Neural cell (in vitro differentiated cells): ENCODE measurements at regions not wholly inside any gene's neighbourhood (a gene's known extent, or its start where the extent isn't known, plus 50 kb on each side); places are given as distances from the start of the nearest gene placed in this dataset.

Experiments used
- H2AFZ ChIP-seq: fragments of 200-600, 300-800 bp; sonication (generic), shearing (Covaris generic); 2 replicates; pipeline ENCODE4 v1.6.0; 2014; ENCODE audit warnings: low read depth, mild to moderate bottlenecking, antibody characterized with exemption, low read length, moderate library complexity
- H3F3A ChIP-seq: fragments of 200-600 bp; shearing (Covaris generic); 2 replicates; pipeline ENCODE4 v1.6.1; 2016; ENCODE audit warnings: mild to moderate bottlenecking, moderate library complexity, mixed read lengths, antibody characterized with exemption, low read length; ENCODE audit not compliant: insufficient read depth, poor library complexity, severe bottlenecking
- H3K27ac ChIP-seq: fragments of 200-600, 300-800 bp; sonication (generic), shearing (Covaris generic); 2 replicates; pipeline ENCODE4 v1.5.1; 2014; ENCODE audit warnings: mild to moderate bottlenecking, low read length, moderate library complexity
- H3K27me3 ChIP-seq: fragments of 300-800, 200-600 bp; sonication (generic), shearing (Covaris generic); 2 replicates; pipeline ENCODE4 v1.6.0; 2014; ENCODE audit warnings: mild to moderate bottlenecking, low read depth, low read length, moderate library complexity; ENCODE audit not compliant: insufficient read depth
- H3K36me3 ChIP-seq: fragments of 300-800, 200-600 bp; sonication (generic), shearing (Covaris generic); 2 replicates; pipeline ENCODE4 v1.5.1; 2014; ENCODE audit warnings: mild to moderate bottlenecking, antibody characterized with exemption, low read length, moderate library complexity; ENCODE audit not compliant: insufficient read depth
- H3K4me2 ChIP-seq: fragments of 300-800, 200-600 bp; sonication (generic), shearing (Covaris generic); 2 replicates; pipeline ENCODE4 v1.6.0; 2014; ENCODE audit warnings: mild to moderate bottlenecking, low read length
- H3K4me3 ChIP-seq: fragments of 300-800, 200-600 bp; sonication (generic), shearing (Covaris generic); 2 replicates; pipeline ENCODE4 v1.5.1; 2014; ENCODE audit warnings: mild to moderate bottlenecking, low read length, moderate library complexity
- H3K79me2 ChIP-seq: fragments of 200-600 bp; shearing (Covaris generic); replicated peaks from 2 replicates; pipeline ENCODE4 v1.6.0; 2014; ENCODE audit warnings: mild to moderate bottlenecking, low read length, moderate library complexity; ENCODE audit not compliant: insufficient read depth
- H3K9ac ChIP-seq: fragments of 300-800, 200-600 bp; sonication (generic), shearing (Covaris generic); 2 replicates; pipeline ENCODE4 v1.6.1; 2016; ENCODE audit warnings: mild to moderate bottlenecking, low read length, mixed read lengths
- H3K9me2 ChIP-seq: fragments of 200-600 bp; shearing (Covaris generic); 2 replicates; pipeline ENCODE4 v1.6.1; 2016; ENCODE audit warnings: mild to moderate bottlenecking, low read length, mixed read lengths; ENCODE audit not compliant: insufficient read depth
- H3K9me3 ChIP-seq: fragments of 200-600, 300-800 bp; sonication (generic), shearing (Covaris generic); 2 replicates; pipeline ENCODE4 v1.6.1; 2016; ENCODE audit warnings: mild to moderate bottlenecking, mixed run types, low read length, moderate library complexity, mixed read lengths
- H4K20me1 ChIP-seq: fragments of 200-600 bp; shearing (Covaris generic); 2 replicates; pipeline ENCODE4 v1.6.1; 2016; ENCODE audit warnings: mild to moderate bottlenecking, mixed run types; ENCODE audit not compliant: insufficient read depth
- CTCF ChIP-seq: fragments of 450-650 bp; IDR thresholded peaks from 2 replicates; pipeline ENCODE4 v1.5.1; 2014; ENCODE audit warnings: antibody characterized with exemption, mild to moderate bottlenecking, moderate library complexity; ENCODE audit not compliant: poor library complexity, severe bottlenecking
- EP300 ChIP-seq: fragments of 450-650 bp; conservative IDR thresholded peaks from 2 replicates; pipeline ENCODE4 v1.6.1; 2014; ENCODE audit warnings: antibody characterized with exemption, mild to moderate bottlenecking, moderate library complexity; ENCODE audit not compliant: poor library complexity, severe bottlenecking
- EZH2 ChIP-seq: fragments of 200-600, 300-800 bp; shearing (Covaris generic), sonication (generic); IDR thresholded peaks from 2 replicates; pipeline ENCODE4 v1.6.1; 2014; ENCODE audit warnings: antibody characterized with exemption, low read length, borderline replicate concordance, mild to moderate bottlenecking; ENCODE audit not compliant: insufficient read depth, poor library complexity, severe bottlenecking
- MXI1 ChIP-seq: fragments of 450-650 bp; conservative IDR thresholded peaks from 2 replicates; pipeline ENCODE4 v1.6.1; 2014; ENCODE audit warnings: antibody characterized with exemption, mild to moderate bottlenecking; ENCODE audit not compliant: poor library complexity, severe bottlenecking
- POLR2AphosphoS5 ChIP-seq: IDR thresholded peaks from 2 replicates; pipeline ENCODE4 v1.6.1; 2012
- RAD21 ChIP-seq: fragments of 450-650 bp; conservative IDR thresholded peaks from 2 replicates; pipeline ENCODE4 v1.6.1; 2014; ENCODE audit warnings: antibody characterized with exemption, mild to moderate bottlenecking, moderate library complexity
- REST ChIP-seq: IDR thresholded peaks from 2 replicates; pipeline ENCODE4 v1.6.1; 2012; ENCODE audit warnings: borderline replicate concordance
- SMC3 ChIP-seq: fragments of 450-650 bp; conservative IDR thresholded peaks from 2 replicates; pipeline ENCODE4 v1.6.1; 2014; ENCODE audit warnings: antibody characterized with exemption, mild to moderate bottlenecking, moderate library complexity; ENCODE audit not compliant: poor library complexity
- TAF1 ChIP-seq: IDR thresholded peaks from 2 replicates; pipeline ENCODE4 v1.6.1; 2012; ENCODE audit warnings: low read depth

GRCh38 chr5:112472614-112473013 lies 53.5 kb upstream of the EPB41L4A start:
- Histone ChIP-seq H3F3A (no peaks in the 10 kb centered on the region), H3K27ac (no peak overlapping the region), H3K4me3 (no peak overlapping the region), H3K36me3 (no peaks in the 10 kb centered on the region), H2AFZ (no peak overlapping the region), H3K9me2 (no peaks in the 10 kb centered on the region), H3K9me3 (no peaks in the 10 kb centered on the region), H3K9ac (no peak overlapping the region), H4K20me1 (no peaks in the 10 kb centered on the region), H3K79me2 (no peaks in the 10 kb centered on the region), H3K27me3 (no peaks in the 10 kb centered on the region), H3K4me2 (no peak overlapping the region)
- no peak for TF ChIP-seq SMC3
- no peak for TF ChIP-seq TAF1
- no peak for TF ChIP-seq EZH2
- TF ChIP-seq RAD21: no peak
- TF ChIP-seq REST: no peak
- no peak for TF ChIP-seq EP300
- no peak for TF ChIP-seq CTCF
- TF ChIP-seq POLR2AphosphoS5: no peak
- TF ChIP-seq MXI1: no peak

- H3K9me2 ChIP-seq: no peaks in the 10 kb centered on the region
- no peaks in the 10 kb centered on the region for H3F3A ChIP-seq
- no peak overlapping the region for H3K9ac ChIP-seq
- H2AFZ ChIP-seq: no peak overlapping the region
- H3K9me3 ChIP-seq: no peaks in the 10 kb centered on the region
- H3K4me2 ChIP-seq: no peak overlapping the region
- H3K79me2 ChIP-seq: no peaks in the 10 kb centered on the region
- TF ChIP-seq SMC3: no peak
- TF ChIP-seq EZH2: no peak
- no peak for TF ChIP-seq CTCF
- TF ChIP-seq REST: no peak
- no peak for TF ChIP-seq RAD21
- no peak for TF ChIP-seq MXI1
- TF ChIP-seq TAF1: no peak
- TF ChIP-seq POLR2AphosphoS5: no peak
- no peak for TF ChIP-seq EP300
- no peaks in the 10 kb centered on the region for H4K20me1 ChIP-seq
- no peaks in the 10 kb centered on the region for H3K27me3 ChIP-seq
- no peak overlapping the region for H3K27ac ChIP-seq
- H3K36me3 ChIP-seq: no peaks in the 10 kb centered on the region
- H3K4me3 ChIP-seq: no peak overlapping the region
These were observed 54.9 kb upstream of the EPB41L4A start for GRCh38 chr5:112473989-112474388.
